Keratinocyte (primary cell): ENCODE measurements at regions not wholly inside any gene's neighbourhood (a gene's known extent, or its start where the extent isn't known, plus 50 kb on each side); places are given as distances from the start of the nearest gene placed in this dataset.
A peak's percentile ranks its signal among the peaks of the same experiment; 100 is the strongest.

Experiments used
- EZH2 ChIP-seq: IDR thresholded peaks from one replicate; pipeline ENCODE4 v1.6.1; 2012; ENCODE audit warnings: inconsistent platforms, mild to moderate bottlenecking, low read length, moderate library complexity
- TF ChIP-seq, protein P1 (sequence below), 3 experiments: IDR thresholded peaks in 1 of 3; conservative IDR thresholded peaks in 1 of 3; optimal IDR thresholded peaks in 1 of 3; 2 replicates in 2 of 3; 3 replicates in 1 of 3; pipeline versions ENCODE3 to v1.5.1; 2011; ENCODE audit warnings: low read length in 3 of 3, mild to moderate bottlenecking in 3 of 3, moderate library complexity in 2 of 3, control low read depth in 1 of 3, inconsistent platforms in 1 of 3; ENCODE audit not compliant: insufficient read depth in 2 of 3; ENCODE audit errors: extremely low read depth in 1 of 3

DNA sequence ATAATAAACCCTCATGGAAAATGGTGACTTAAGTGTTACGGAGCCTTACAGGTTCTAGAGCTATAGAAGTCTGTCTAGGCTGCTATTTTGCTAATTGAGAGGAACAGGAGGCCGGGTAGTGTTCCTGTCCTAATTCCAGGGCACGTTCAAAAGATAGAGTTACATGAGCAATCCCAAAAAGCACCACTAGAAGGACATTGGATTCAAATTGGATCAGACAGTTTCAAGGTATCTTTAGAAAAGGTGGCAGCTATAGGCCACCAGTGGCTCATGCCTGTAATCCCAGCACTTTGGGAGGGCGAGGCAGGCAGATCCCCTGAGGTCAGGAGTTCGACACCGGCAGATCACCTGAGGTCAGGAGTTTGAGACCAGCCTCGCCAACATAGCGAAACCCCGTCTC, 458.8 kb downstream of the TMEM232 start:
- TF ChIP-seq, protein P1, sequence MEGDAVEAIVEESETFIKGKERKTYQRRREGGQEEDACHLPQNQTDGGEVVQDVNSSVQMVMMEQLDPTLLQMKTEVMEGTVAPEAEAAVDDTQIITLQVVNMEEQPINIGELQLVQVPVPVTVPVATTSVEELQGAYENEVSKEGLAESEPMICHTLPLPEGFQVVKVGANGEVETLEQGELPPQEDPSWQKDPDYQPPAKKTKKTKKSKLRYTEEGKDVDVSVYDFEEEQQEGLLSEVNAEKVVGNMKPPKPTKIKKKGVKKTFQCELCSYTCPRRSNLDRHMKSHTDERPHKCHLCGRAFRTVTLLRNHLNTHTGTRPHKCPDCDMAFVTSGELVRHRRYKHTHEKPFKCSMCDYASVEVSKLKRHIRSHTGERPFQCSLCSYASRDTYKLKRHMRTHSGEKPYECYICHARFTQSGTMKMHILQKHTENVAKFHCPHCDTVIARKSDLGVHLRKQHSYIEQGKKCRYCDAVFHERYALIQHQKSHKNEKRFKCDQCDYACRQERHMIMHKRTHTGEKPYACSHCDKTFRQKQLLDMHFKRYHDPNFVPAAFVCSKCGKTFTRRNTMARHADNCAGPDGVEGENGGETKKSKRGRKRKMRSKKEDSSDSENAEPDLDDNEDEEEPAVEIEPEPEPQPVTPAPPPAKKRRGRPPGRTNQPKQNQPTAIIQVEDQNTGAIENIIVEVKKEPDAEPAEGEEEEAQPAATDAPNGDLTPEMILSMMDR (optimal IDR thresholded peaks at IDR 0.05 in 1 of 3, IDR thresholded peaks at IDR 0.05 in 1 of 3, conservative IDR thresholded peaks at IDR 0.05 in 1 of 3; ENCODE audit: extremely low read depth in 1 of 3, insufficient read depth in 2 of 3, low read length in 3 of 3) = peak in 1 of 3 experiments; percentile 8
- TF ChIP-seq EZH2 = no peak
